HUDEP-2 (cell line): ENCODE measurements at regions not wholly inside any gene's neighbourhood (a gene's known extent, or its start where the extent isn't known, plus 50 kb on each side); places are given as distances from the start of the nearest gene placed in this dataset.

Experiments
- DNase-seq, 76 experiments: peaks; one replicate each; lab custom pipeline; 2025; ENCODE audit not compliant: unreplicated experiment in 76 of 76; lab: John Stamatoyannopoulos, UW

GRCh38 chr2:42965196-42965595, 172.8 kb upstream of the HAAO start:
- no peak for DNase-seq

GRCh38 chr2:42964439-42965083, 172.2 kb upstream of the HAAO start:
- no peak for DNase-seq

GRCh38 chr2:42963452-42964068, 171.2 kb upstream of the HAAO start:
- no peak for DNase-seq

DNA sequence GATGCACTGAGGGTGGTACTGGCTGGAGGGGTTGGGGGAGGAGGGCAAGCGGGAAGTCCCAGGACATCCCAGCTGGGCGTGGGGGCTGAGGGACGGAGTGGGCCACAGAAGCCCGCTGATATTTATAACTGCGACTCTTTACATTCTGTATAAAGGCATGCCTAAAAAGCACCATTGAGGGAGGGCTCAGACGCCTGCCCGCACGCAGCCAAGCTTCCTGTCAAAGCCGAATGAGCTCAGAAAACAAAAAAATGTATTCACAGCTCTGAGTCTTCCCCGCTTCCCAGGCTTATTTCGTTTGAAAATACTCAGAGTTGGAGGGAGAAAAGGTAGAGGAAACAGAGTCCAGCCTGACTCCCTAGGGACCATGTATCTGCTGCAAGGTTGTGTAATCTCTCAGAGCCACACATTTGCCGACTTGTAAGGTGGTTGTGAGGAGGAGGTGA, 170.1 kb upstream of the HAAO start:
- DNase-seq: no peak

DNA sequence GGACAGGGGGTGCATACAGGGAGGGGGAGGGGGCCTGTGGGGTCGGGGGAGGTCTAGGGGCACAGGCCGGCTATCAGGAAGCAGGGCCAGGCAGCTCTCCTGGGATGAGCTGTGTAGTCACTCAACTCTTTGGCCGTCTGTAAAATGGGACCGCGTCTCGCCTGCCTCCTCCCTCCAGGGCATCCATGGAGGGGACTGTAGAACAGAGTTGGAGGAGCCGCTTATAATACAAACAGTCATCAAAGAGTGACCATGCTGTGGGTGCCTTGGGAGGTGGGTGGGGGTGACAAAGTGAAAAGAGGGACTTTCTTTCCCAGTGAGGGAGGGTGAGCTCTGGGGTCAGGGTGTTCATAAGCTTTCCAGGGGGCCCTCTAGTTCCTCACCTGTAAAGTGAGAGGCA, 169.6 kb upstream of the HAAO start:
- no peak for DNase-seq

DNA sequence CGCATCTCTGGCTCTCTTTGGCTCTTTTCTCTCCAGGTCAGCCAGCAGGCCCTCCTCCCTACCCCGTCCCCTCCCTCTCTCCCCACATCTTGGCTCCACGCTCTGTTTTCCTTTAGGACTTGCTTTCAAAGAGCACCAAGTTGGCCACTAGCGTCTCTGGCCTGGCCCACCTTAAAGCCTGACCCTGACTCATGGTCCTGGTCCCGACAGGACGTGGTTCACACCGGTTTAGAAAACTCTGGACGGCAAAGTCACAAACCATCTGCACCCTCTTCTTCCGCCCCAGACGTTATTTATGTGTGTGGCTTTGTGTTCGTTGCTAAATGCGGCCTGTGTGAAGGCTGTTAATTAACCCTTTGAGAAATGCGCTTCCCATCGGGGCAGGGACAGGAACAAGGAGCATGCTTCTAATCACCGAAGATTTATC, 169.0 kb upstream of the HAAO start:
- no peak for DNase-seq

DNA sequence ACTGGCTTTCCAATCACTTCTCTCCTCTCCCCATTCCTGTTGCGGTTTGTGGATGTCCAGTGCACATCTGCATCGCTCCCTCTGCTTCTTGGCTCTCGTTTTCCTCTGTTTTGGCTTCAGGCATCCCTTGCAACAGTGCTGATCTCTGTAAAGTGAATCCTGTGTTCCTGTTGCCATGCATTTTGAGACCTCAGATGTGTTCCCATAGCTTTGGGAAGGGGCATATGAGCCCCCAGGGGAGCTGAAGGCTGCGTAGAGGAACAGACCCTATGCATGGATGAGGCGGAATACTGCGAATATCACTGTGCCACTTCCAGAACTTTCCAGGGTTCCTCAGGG, 168.4 kb upstream of the HAAO start:
- DNase-seq: no peak

- no peak for DNase-seq
Measured at GRCh38 chr2:42960002-42960841, 167.8 kb upstream of the HAAO start.

GRCh38 chr2:42959234-42960001, 167.0 kb upstream of the HAAO start:
- DNase-seq: no peak

DNA sequence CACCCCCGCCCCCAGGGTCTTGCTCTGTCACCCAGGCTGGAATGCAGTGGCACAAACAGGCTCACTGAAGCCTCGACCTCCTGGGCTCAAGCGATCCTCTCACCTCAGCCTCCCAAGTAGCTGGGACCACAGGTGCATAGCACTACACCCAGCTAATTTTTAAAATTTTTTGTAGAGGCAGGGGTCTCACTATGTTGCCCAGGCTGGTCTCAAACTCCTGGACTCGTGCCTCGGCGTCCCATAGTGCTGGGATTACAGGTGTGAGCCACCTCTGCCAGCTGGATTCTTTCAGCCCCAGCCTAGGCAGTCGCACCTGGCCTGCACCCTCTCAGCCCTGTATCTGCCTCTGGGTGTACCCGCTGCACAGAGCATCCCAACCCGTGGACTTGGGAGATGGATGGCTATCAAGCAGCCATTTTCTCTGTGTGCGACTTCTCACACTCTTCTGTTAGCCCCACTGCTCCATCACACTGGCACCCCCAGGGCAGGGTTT, 166.4 kb upstream of the HAAO start:
- no peak for DNase-seq

- DNase-seq: no peak
Measured at GRCh38 chr2:42957861-42958301, 165.5 kb upstream of the HAAO start.

DNA sequence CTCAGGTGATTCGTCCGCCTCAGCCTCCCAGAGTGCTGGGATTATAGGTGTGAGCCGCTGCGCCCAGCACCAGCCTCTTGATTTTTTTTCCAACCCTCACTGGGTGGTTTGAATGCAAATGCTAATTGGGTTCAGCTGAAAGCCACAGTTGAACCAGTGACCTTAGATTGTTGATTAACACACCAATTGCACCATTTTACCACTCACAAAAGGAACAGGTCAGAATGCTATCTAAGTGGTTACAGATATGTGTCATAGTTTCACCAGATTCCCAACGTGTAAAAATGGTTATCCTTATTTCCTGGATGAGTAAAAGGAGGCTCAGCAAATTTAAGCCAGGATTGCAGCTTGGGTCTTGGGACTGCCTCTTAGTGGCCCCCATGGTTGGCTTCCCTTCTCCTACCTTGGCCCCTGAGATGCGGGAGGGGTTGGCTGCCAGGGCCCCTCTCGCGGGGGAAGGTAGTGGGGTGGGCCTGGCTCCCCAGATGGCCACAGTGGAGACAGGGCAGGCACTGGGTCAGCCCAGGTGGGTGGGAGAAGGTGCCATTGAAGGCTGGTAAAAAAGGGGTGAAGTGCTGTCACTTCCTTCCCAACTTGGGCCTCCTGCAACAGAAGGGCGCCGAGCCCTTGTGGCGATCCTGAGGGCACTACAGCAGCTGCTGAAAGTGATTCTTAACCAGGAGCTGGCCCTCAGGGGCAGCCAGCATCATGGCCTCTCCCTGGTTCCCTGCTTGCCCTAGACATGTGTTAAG, 164.9 kb upstream of the HAAO start:
- no peak for DNase-seq

GRCh38 chr2:42954227-42954962, 162.0 kb upstream of the HAAO start:
- DNase-seq: no peak

- DNase-seq: peak in 10 of 76 experiments; percentile 5 to 28 (median 21)
Measured at GRCh38 chr2:42953216-42953615, 160.8 kb upstream of the HAAO start.

GRCh38 chr2:42951263-42951938, 159.0 kb upstream of the HAAO start:
- DNase-seq: no peak

DNA sequence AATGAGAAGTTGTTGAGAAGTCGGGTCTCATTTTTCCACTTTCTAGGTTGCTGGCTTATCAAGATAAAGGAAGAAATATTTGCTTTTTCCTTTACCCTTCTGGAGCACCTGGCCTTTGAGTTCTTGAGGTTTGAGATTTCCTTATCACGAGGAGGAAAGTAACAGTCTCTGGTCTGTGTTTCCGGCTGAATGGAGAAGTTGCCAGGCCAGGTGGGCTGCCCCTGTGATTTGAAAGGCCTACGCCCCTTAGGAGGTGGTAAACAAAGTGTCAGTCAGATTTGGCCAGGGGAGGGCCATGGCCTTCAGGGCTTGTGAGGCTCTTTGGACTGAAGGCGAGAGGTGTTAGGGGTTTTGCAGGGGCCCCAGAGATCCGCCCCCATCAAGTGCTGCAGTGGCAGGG, 156.7 kb upstream of the HAAO start:
- DNase-seq: no peak

- no peak for DNase-seq
Measured at GRCh38 chr2:42947809-42948600, 155.6 kb upstream of the HAAO start.

- peak in 10 of 76 experiments; percentile 6 to 28 (median 14) for DNase-seq
Measured at GRCh38 chr2:42944779-42945415, 152.5 kb upstream of the HAAO start.
